ENCODE measurements at regions not wholly inside any gene's neighbourhood (a gene's known extent, or its start where the extent isn't known, plus 50 kb on each side); places are given as distances from the start of the nearest gene placed in this dataset.

GRCh38 chr7:35501681-35502080, 193.3 kb downstream of the HERPUD2 start:
- peak; percentile 9 for DNase-seq (ENCODE audit: low read depth)

GRCh38 chr7:35499226-35499625, 195.7 kb downstream of the HERPUD2 start:
- no peak for DNase-seq (ENCODE audit: low read depth)

DNA sequence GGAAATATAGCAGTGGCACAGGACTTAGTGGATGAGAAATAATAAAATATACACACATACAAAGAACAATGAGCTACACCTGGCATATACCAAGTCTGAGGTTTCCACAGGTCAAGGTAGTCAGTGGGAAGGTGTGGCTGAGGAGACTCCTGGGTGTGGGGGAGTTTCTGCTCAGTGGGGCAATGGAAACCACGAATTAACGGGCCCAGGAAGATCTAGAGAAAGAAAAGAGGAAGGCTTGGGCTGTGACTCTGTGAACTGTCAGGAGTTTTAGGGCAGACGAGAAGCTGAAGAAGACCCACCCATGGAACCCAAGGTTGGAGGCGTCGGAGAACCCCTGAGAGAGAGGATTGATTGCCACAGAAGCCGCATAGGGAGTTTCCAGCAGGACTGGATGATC, 196.5 kb downstream of the HERPUD2 start:
- no peak for DNase-seq (ENCODE audit: low read depth)

DNA sequence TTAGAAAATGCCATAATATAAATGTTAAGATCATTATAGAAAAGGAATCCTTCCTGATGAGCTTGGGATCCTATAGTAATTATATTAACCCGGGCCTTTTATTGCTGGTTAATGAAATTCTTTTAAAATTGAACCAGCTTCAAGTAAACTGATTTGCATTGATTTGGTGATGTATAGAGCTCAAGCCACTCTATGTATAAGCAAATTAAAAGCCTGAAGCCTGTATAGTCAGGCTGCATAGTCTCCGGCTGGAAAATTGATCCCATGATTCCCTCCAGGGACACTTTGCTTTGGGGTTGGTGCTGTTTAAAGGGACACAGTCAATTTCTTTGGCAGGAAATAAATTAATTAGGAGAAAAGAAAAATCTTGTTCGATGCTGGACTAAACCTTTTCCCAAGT, 199.1 kb downstream of the HERPUD2 start:
- no peak for DNase-seq (ENCODE audit: low read depth)

- no peak for DNase-seq (ENCODE audit: low read depth)
Observed at GRCh38 chr7:35495377-35495776, 199.6 kb downstream of the HERPUD2 start.

GRCh38 chr7:35494407-35494806, 200.5 kb downstream of the HERPUD2 start:
- no peak for DNase-seq (ENCODE audit: low read depth)

- DNase-seq (ENCODE audit: low read depth), result no peak
Observed at GRCh38 chr7:35492451-35493175, 202.3 kb downstream of the HERPUD2 start.

GRCh38 chr7:35491233-35491632, 203.7 kb downstream of the HERPUD2 start:
- DNase-seq (ENCODE audit: low read depth), result no peak

- DNase-seq (ENCODE audit: low read depth), result no peak
Observed at GRCh38 chr7:35487841-35488240, 207.1 kb downstream of the HERPUD2 start.

- no peak for DNase-seq (ENCODE audit: low read depth)
Observed at GRCh38 chr7:35487402-35487801, 207.5 kb downstream of the HERPUD2 start.

GRCh38 chr7:35485436-35485835, 209.5 kb downstream of the HERPUD2 start:
- no peak for DNase-seq (ENCODE audit: low read depth)

DNA sequence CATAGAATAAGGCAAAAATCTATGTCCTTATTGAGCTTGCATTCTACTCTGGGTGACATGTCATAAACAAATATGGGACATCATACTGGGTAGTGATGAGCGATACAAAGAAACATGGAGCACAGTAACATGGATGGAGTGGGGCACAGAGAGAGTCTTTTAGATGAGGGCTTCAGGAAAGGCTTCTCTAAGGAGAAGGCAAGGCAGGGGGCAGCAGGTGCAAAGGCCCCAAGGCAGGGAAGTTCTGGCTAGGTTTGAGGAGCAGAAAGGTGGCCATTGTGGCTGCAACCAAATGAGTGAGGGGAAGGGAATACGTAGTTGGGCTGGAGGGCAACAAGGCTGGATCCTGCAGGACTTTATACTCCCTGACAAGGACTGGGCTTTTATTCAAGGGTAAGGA, 211.4 kb downstream of the HERPUD2 start:
- no peak for DNase-seq (ENCODE audit: low read depth)

GRCh38 chr7:35482231-35482630, 212.7 kb downstream of the HERPUD2 start:
- DNase-seq (ENCODE audit: low read depth), result peak; percentile 6

GRCh38 chr7:35480806-35481205, 214.1 kb downstream of the HERPUD2 start:
- no peak for DNase-seq (ENCODE audit: low read depth)

GRCh38 chr7:35477609-35478008, 217.3 kb downstream of the HERPUD2 start:
- DNase-seq (ENCODE audit: low read depth), result no peak

- no peak for DNase-seq (ENCODE audit: low read depth)
Observed at GRCh38 chr7:35474100-35474499, 220.2 kb upstream of the TBX20 start.

DNA sequence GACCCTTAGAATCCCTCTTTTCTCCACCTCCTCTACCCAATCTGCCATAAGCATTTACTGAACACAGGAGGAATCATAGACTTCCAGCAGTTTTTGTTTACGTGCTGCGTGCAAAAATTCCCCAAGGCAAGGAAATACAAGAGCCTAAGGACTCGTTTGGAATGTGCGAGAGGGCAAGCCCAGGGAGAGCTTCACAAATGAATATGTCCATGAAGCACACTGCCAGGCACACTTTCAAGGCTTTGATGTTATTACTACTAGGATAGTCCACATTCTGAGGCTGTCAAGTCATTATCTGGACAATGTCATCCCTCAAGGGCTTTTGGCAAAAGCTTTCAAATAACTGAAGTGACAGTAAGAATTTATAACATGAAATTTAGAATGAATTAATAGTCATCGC, 214.7 kb upstream of the TBX20 start:
- DNase-seq (ENCODE audit: low read depth), result no peak

- DNase-seq (ENCODE audit: low read depth), result no peak
Observed at GRCh38 chr7:35467456-35467978, 213.6 kb upstream of the TBX20 start.

- DNase-seq (ENCODE audit: low read depth), result no peak
Observed at GRCh38 chr7:35465791-35466336, 212.0 kb upstream of the TBX20 start.

DNA sequence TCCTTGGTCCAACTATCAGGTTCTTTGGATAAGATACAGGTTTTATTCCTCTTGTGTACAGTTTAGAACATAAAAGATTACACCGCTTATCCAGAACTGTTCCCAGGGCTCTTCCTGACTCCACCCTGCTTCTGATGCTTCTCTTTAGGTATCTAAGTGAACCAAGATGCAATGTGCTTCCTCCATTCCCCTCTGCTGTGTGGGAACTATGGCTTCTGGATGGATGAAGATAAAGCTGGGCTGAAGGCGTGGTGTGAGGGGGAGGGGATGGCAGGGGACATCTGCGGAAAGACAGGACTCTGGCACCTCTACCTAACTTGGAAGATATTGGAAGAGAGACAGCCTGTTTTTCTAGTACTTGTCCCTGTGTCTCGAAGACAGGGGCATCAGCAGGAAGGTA, 209.9 kb upstream of the TBX20 start:
- DNase-seq (ENCODE audit: low read depth), result no peak

DNA sequence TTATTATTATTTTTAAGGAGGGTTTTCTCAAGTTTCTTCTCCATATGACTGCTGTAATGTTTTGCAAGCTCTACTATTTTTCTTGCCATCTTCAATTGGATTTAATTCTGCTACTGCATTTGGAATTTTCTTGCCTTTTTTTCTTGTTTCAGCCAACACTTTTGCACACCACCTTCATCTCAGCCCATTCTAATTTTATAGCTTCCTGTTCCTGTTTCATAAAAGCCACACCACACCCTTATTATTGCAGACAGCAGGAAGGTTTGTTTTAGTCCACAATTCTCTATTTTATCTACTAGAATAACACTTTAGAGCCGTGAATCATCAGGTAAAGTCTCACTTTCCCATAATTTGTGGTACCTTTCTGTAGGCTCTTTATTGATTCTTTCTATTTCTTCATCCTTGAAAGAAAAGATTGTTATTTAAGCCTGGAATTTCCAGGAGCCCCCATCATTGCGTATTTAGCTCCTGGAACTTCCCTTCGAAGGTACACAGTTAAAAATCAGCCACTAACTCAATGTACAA, 209.3 kb upstream of the TBX20 start:
- DNase-seq (ENCODE audit: low read depth), result no peak

GRCh38 chr7:35454575-35455385, 200.9 kb upstream of the TBX20 start:
- no peak for DNase-seq (ENCODE audit: low read depth)

Data from myocyte (in vitro differentiated cells).